ENCODE measurements at regions not wholly inside any gene's neighbourhood (a gene's known extent, or its start where the extent isn't known, plus 50 kb on each side); places are given as distances from the start of the nearest gene placed in this dataset.

DNA sequence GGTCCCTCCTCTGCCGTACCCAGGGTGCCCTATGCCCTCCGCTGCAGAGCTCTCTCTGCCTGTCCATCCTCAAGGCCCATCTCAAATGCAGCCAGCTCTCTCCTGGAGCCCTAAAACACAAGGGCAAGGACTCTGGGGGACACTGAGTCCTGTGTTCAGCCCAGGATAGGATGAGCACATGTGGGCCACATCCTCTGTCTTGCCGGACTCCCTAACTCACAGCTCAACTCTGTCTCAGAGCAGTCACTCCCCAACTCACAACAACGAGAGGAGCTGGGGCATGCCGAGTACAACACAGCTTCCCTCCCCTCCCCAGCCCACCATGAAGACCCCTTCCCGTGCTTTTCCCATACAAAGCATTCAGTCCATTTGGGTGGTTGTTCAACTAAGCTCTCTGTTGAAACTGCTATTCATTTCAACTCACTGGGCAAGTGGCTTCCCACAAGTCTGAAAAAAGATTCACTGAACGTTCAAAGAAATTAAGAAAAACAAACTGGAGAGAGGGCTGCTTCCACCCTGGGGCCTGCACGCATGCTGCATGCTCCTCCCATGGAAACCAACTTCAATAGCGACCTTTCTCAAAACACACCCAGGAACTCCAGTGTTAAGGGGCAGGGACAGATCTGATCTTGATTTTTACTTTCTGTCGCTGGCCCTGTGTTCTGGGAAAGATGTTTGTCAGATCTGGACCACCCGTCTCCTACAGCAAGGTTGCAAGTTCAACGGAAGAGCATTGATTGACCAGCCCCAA, 124.3 kb upstream of the IGF1R start:
- TF ChIP-seq, protein P1, sequence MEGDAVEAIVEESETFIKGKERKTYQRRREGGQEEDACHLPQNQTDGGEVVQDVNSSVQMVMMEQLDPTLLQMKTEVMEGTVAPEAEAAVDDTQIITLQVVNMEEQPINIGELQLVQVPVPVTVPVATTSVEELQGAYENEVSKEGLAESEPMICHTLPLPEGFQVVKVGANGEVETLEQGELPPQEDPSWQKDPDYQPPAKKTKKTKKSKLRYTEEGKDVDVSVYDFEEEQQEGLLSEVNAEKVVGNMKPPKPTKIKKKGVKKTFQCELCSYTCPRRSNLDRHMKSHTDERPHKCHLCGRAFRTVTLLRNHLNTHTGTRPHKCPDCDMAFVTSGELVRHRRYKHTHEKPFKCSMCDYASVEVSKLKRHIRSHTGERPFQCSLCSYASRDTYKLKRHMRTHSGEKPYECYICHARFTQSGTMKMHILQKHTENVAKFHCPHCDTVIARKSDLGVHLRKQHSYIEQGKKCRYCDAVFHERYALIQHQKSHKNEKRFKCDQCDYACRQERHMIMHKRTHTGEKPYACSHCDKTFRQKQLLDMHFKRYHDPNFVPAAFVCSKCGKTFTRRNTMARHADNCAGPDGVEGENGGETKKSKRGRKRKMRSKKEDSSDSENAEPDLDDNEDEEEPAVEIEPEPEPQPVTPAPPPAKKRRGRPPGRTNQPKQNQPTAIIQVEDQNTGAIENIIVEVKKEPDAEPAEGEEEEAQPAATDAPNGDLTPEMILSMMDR (conservative IDR thresholded peaks at IDR 0.05) = no peak
- TF ChIP-seq ZFX (IDR thresholded peaks at IDR 0.05) = no peak
